A549 (cell line): ENCODE measurements at regions not wholly inside any gene's neighbourhood (a gene's known extent, or its start where the extent isn't known, plus 50 kb on each side); places are given as distances from the start of the nearest gene placed in this dataset.

ENCODE experiments used
- ATAC-seq, 2 experiments: fragments of 200-7000 bp in 1 of 2; fragments of >200 bp in 1 of 2; cut with Nextera tagmentation in 1 of 2; cut with Tn5 transposase in 1 of 2; 3 replicates each; pipeline versions ENCODE4 v1.8.0 to v1.9.1; 2018 to 2020; ENCODE audit warnings: mild to moderate bottlenecking in 1 of 2, moderate library complexity in 1 of 2
- CTCF ChIA-PET: fragments of 300-600 bp; sonication (Branson Sonifier 250); formaldehyde crosslinking; extraction: SDS; loops from one replicate; lab custom pipeline; 2021; ENCODE audit warnings: antibody characterized with exemption, inconsistent platforms; lab: Yijun Ruan, JAX
- POLR2A ChIA-PET: fragments of 350-600 bp; formaldehyde crosslinking; extraction: SDS; loops from one replicate; lab custom pipeline; 2021; ENCODE audit warnings: antibody characterized with exemption, inconsistent platforms; lab: Yijun Ruan, JAX
- DNase-seq, 2 experiments: peaks; one replicate each; pipeline versions ENCODE4 v3.0.0 to v3.0.0-alpha.2; 2011 to 2016; ENCODE audit warnings: low read depth in 1 of 2, low spot score in 1 of 2
- FAIRE-seq: peaks from 2 replicates; lab custom pipeline; 2011; peaks lifted over from hg19 to GRCh38; lab: Jason Lieb, UNC
- H3K27ac ChIP-seq, 2 experiments: fragments of >200 bp; sonication (Bioruptor Twin); formaldehyde crosslinking; 3 replicates each; pipeline ENCODE4 v1.5.1; 2016 to 2017
- H3K4me1 ChIP-seq: fragments of >200 bp; sonication (Bioruptor Twin); formaldehyde crosslinking; 3 replicates; pipeline ENCODE4 v1.6.1; 2016
- H3K4me2 ChIP-seq: fragments of >200 bp; sonication (Bioruptor Twin); formaldehyde crosslinking; 3 replicates; pipeline ENCODE4 v1.6.1; 2016
- H3K4me3 ChIP-seq: fragments of >200 bp; sonication (Bioruptor Twin); formaldehyde crosslinking; 3 replicates; pipeline ENCODE4 v1.5.1; 2016
- H3K9me3 ChIP-seq: fragments of >200 bp; sonication (Bioruptor Twin); formaldehyde crosslinking; 3 replicates; pipeline ENCODE4 v1.6.1; 2016
- CBX2 ChIP-seq: fragments of 200-600 bp; sonication (generic); IDR thresholded peaks from 2 replicates; pipeline ENCODE4 v1.6.1; 2016; ENCODE audit warnings: low read depth, mild to moderate bottlenecking, borderline replicate concordance
- CBX8 ChIP-seq: fragments of 200-600 bp; sonication (generic); IDR thresholded peaks from 2 replicates; pipeline ENCODE4 v1.6.1; 2016
- CEBPB ChIP-seq, 2 experiments: fragments of >200 bp in 1 of 2; sonication (Bioruptor Twin) in 1 of 2; formaldehyde crosslinking in 1 of 2; IDR thresholded peaks; 2 replicates each; pipeline ENCODE4 v1.6.1; 2012 to 2016
- EHF ChIP-seq: fragments of 250-450 bp; sonication (Bioruptor Pico); IDR thresholded peaks from 2 replicates; pipeline ENCODE4 v1.5.0; 2020; ENCODE audit warnings: mild to moderate bottlenecking
- ESRRA ChIP-seq: fragments of 150-350 bp; IDR thresholded peaks from 2 replicates; pipeline ENCODE4 v1.6.1; 2014; ENCODE audit warnings: mild to moderate bottlenecking, low read length, borderline replicate concordance
- FOSB ChIP-seq: fragments of 250-450 bp; sonication (Bioruptor Pico); IDR thresholded peaks from 2 replicates; pipeline ENCODE4 v1.5.0; 2020; ENCODE audit warnings: mild to moderate bottlenecking, moderate library complexity
- HDAC2 ChIP-seq: fragments of 200-600 bp; sonication (generic); IDR thresholded peaks from 2 replicates; pipeline ENCODE4 v1.6.1; 2016
- HES2 ChIP-seq: fragments of >200 bp; sonication (Bioruptor Twin); formaldehyde crosslinking; IDR thresholded peaks from 2 replicates; pipeline ENCODE4 v1.6.1; 2016
- HEYL ChIP-seq: fragments of 250-450 bp; sonication (Bioruptor Pico); IDR thresholded peaks from 2 replicates; pipeline ENCODE4 v1.8.0; 2021; ENCODE audit warnings: mild to moderate bottlenecking, moderate library complexity
- HOXB13 ChIP-seq: fragments of 250-450 bp; sonication (Bioruptor Pico); IDR thresholded peaks from 2 replicates; pipeline ENCODE4 v1.5.0; 2020; ENCODE audit warnings: low read depth, mild to moderate bottlenecking, moderate library complexity
- JUN ChIP-seq, 2 experiments: fragments of >200 bp; sonication (Bioruptor Twin); formaldehyde crosslinking; IDR thresholded peaks; 2 replicates in 1 of 2; 3 replicates in 1 of 2; pipeline ENCODE4 v1.6.1; 2016 to 2017
- JUNB ChIP-seq: fragments of >200 bp; sonication (Bioruptor Twin); formaldehyde crosslinking; IDR thresholded peaks from 2 replicates; pipeline ENCODE4 v1.6.1; 2016
- MAZ ChIP-seq: fragments of 150-350 bp; IDR thresholded peaks from 2 replicates; pipeline ENCODE4 v1.6.1; 2014; ENCODE audit warnings: antibody characterized with exemption, low read depth, low read length, borderline replicate concordance
- MYC ChIP-seq: IDR thresholded peaks from 2 replicates; pipeline ENCODE4 v1.6.1; 2012; ENCODE audit warnings: mild to moderate bottlenecking, inconsistent platforms, low read length, improper control_type of control experiment, borderline replicate concordance
- NFE2L2 ChIP-seq: fragments of 150-350 bp; conservative IDR thresholded peaks from 2 replicates; pipeline ENCODE4 v1.6.1; 2014; ENCODE audit warnings: low read length
- NPAS2 ChIP-seq: fragments of 250-450 bp; sonication (Bioruptor Pico); IDR thresholded peaks from 2 replicates; pipeline ENCODE4 v1.8.0; 2022; ENCODE audit warnings: mild to moderate bottlenecking, moderate library complexity, borderline replicate concordance
- TFCP2L1 ChIP-seq: fragments of 250-450 bp; sonication (Bioruptor Pico); IDR thresholded peaks from 2 replicates; pipeline ENCODE4 v1.5.0; 2021; ENCODE audit warnings: mild to moderate bottlenecking
- TP53 ChIP-seq: fragments of 250-450 bp; sonication (Bioruptor Pico); IDR thresholded peaks from 2 replicates; pipeline ENCODE4 v1.5.0; 2021; ENCODE audit warnings: mild to moderate bottlenecking, moderate library complexity
- ZC3H11A ChIP-seq: fragments of 450-650 bp; IDR thresholded peaks from 2 replicates; pipeline ENCODE4 v1.6.1; 2014; ENCODE audit warnings: antibody characterized with exemption, mild to moderate bottlenecking
- ZFP36 ChIP-seq: fragments of 450-650 bp; IDR thresholded peaks from 2 replicates; pipeline ENCODE4 v1.6.1; 2014; ENCODE audit warnings: borderline replicate concordance; ENCODE audit not compliant: partially characterized antibody
- ZNF302 ChIP-seq: fragments of 250-450 bp; sonication (Bioruptor Pico); IDR thresholded peaks from 2 replicates; pipeline ENCODE4 v1.9.0; 2021; ENCODE audit warnings: inconsistent platforms, mild to moderate bottlenecking, moderate library complexity
- ZSCAN20 ChIP-seq: fragments of 250-450 bp; sonication (Bioruptor Pico); IDR thresholded peaks from 2 replicates; pipeline ENCODE4 v1.8.0; 2022; ENCODE audit warnings: mild to moderate bottlenecking, moderate library complexity
- WGBS: methylation state at CpG from one replicate; pipeline ENCODE4 v1.1.6; 2017; ENCODE audit errors: missing lambda C conversion rate; 5-methylcytosine and 5-hydroxymethylcytosine counted together
- TF ChIP-seq, protein P1 (sequence below): fragments of 200-600 bp; sonication (generic); IDR thresholded peaks from 2 replicates; pipeline ENCODE4 v1.6.1; 2016; ENCODE audit warnings: antibody characterized with exemption, mild to moderate bottlenecking, moderate library complexity
- TF ChIP-seq, protein P2 (sequence below): fragments of >200 bp; sonication (Bioruptor Twin); formaldehyde crosslinking; IDR thresholded peaks from 3 replicates; pipeline ENCODE4 v1.6.1; 2016
- TF ChIP-seq, protein P3 (sequence below): fragments of 250-450 bp; sonication (Bioruptor Pico); IDR thresholded peaks from 2 replicates; pipeline ENCODE4 v1.5.0; 2020; ENCODE audit warnings: low read depth, mild to moderate bottlenecking, moderate library complexity
- TF ChIP-seq, protein P4 (sequence below): IDR thresholded peaks from 2 replicates; pipeline ENCODE4 v1.6.1; 2012

GRCh38 chr5:13143214-13143613, 801.3 kb downstream of the DNAH5 start:
- ATAC-seq (no peak), FAIRE-seq (no peak), DNase-seq (no peak)
- ChIA-PET CTCF (no interaction called here), POLR2A (no interaction called here)
- H3K27ac ChIP-seq: no peak overlapping the region
- no peaks in the 10 kb centered on the region for H3K4me1 ChIP-seq
- H3K4me3 ChIP-seq: no peak overlapping the region
- H3K9me3 ChIP-seq: no peaks in the 10 kb centered on the region
- no peak for TF ChIP-seq ZSCAN20 (CRISPR knock-in tag)
- no peak for TF ChIP-seq JUNB
- no peak for TF ChIP-seq CEBPB (IDR thresholded peaks at IDR 0.05)
- no peak for TF ChIP-seq NPAS2 (CRISPR knock-in tag)
- TF ChIP-seq FOSB (CRISPR knock-in tag): no peak
- no peak for TF ChIP-seq ZNF302 (CRISPR knock-in tag)
- TF ChIP-seq HDAC2: no peak
- TF ChIP-seq, protein P1, sequence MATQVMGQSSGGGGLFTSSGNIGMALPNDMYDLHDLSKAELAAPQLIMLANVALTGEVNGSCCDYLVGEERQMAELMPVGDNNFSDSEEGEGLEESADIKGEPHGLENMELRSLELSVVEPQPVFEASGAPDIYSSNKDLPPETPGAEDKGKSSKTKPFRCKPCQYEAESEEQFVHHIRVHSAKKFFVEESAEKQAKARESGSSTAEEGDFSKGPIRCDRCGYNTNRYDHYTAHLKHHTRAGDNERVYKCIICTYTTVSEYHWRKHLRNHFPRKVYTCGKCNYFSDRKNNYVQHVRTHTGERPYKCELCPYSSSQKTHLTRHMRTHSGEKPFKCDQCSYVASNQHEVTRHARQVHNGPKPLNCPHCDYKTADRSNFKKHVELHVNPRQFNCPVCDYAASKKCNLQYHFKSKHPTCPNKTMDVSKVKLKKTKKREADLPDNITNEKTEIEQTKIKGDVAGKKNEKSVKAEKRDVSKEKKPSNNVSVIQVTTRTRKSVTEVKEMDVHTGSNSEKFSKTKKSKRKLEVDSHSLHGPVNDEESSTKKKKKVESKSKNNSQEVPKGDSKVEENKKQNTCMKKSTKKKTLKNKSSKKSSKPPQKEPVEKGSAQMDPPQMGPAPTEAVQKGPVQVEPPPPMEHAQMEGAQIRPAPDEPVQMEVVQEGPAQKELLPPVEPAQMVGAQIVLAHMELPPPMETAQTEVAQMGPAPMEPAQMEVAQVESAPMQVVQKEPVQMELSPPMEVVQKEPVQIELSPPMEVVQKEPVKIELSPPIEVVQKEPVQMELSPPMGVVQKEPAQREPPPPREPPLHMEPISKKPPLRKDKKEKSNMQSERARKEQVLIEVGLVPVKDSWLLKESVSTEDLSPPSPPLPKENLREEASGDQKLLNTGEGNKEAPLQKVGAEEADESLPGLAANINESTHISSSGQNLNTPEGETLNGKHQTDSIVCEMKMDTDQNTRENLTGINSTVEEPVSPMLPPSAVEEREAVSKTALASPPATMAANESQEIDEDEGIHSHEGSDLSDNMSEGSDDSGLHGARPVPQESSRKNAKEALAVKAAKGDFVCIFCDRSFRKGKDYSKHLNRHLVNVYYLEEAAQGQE: no peak
- TF ChIP-seq NFE2L2: no peak
- no peak for TF ChIP-seq EHF (CRISPR knock-in tag)
- TF ChIP-seq CBX8: no peak
- TF ChIP-seq ZFP36: no peak
- TF ChIP-seq, protein P2, sequence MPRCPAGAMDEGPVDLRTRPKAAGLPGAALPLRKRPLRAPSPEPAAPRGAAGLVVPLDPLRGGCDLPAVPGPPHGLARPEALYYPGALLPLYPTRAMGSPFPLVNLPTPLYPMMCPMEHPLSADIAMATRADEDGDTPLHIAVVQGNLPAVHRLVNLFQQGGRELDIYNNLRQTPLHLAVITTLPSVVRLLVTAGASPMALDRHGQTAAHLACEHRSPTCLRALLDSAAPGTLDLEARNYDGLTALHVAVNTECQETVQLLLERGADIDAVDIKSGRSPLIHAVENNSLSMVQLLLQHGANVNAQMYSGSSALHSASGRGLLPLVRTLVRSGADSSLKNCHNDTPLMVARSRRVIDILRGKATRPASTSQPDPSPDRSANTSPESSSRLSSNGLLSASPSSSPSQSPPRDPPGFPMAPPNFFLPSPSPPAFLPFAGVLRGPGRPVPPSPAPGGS: no peak
- no peak for TF ChIP-seq ESRRA
- H3K4me2 ChIP-seq: no peak overlapping the region

- H3K9me3 ChIP-seq: no peaks in the 10 kb centered on the region
- H3K4me1 ChIP-seq: no peaks in the 10 kb centered on the region
- ATAC-seq (no peak), FAIRE-seq (no peak), DNase-seq (no peak)
- 12% methylated on average over 2 of the region's 2 CpGs for WGBS
- H3K4me3 ChIP-seq: no peak overlapping the region
- no peak overlapping the region for H3K4me2 ChIP-seq
- TF ChIP-seq MAZ (no peak), TFCP2L1 (CRISPR knock-in tag) (no peak), TP53 (CRISPR knock-in tag) (no peak)
- TF ChIP-seq, all 56 proteins: peak for 0
- no peak overlapping the region for H3K27ac ChIP-seq
- ChIA-PET POLR2A (no interaction called here), CTCF (no interaction called here)
Observed at GRCh38 chr5:13133951-13134350, 810.5 kb downstream of the DNAH5 start.

DNA sequence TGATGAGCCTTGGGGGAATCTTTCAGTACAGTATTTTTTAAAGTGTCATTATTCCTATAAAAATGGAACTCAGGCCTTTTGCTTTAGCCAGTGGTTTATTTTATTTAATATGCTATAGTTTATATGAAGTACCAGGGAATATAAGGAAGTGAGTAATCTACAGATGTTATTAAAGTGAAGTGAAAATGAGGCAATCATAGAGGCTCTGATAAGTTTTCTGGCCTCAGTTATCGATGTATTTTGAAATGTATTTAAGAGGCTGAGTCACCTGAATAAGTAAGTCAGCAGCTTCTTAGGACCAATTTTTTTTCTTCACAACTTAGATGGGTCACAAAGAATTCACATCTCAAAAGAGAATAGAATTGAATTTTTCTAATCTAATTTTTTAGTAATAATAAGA, 829.0 kb downstream of the DNAH5 start:
- 3% methylated on average over 1 of the region's 1 CpG for WGBS

More for the DNA sequence above, 829.0 kb downstream of the DNAH5 start:
- Histone ChIP-seq H3K9me3 (no peaks in the 10 kb centered on the region), H3K27ac (no peak overlapping the region), H3K4me1 (no peaks in the 10 kb centered on the region), H3K4me3 (no peak overlapping the region), H3K4me2 (no peak overlapping the region)
- TF ChIP-seq HDAC2: no peak
- no peak for TF ChIP-seq HES2
- TF ChIP-seq, protein P3, sequence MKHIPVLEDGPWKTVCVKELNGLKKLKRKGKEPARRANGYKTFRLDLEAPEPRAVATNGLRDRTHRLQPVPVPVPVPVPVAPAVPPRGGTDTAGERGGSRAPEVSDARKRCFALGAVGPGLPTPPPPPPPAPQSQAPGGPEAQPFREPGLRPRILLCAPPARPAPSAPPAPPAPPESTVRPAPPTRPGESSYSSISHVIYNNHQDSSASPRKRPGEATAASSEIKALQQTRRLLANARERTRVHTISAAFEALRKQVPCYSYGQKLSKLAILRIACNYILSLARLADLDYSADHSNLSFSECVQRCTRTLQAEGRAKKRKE (CRISPR knock-in tag): no peak
- TF ChIP-seq CBX2: no peak
- TF ChIP-seq ESRRA: no peak
- TF ChIP-seq TP53 (CRISPR knock-in tag): no peak
- TF ChIP-seq CEBPB (IDR thresholded peaks at IDR 0.05): no peak
- no peak for TF ChIP-seq MAZ
- TF ChIP-seq, protein P4, sequence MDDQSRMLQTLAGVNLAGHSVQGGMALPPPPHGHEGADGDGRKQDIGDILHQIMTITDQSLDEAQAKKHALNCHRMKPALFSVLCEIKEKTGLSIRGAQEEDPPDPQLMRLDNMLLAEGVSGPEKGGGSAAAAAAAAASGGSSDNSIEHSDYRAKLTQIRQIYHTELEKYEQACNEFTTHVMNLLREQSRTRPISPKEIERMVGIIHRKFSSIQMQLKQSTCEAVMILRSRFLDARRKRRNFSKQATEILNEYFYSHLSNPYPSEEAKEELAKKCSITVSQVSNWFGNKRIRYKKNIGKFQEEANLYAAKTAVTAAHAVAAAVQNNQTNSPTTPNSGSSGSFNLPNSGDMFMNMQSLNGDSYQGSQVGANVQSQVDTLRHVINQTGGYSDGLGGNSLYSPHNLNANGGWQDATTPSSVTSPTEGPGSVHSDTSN: no peak
- no peak for TF ChIP-seq JUN (IDR thresholded peaks at IDR 0.05)
- no peak for TF ChIP-seq ZC3H11A
- no peak for TF ChIP-seq HOXB13 (CRISPR knock-in tag)
- TF ChIP-seq MYC: no peak
- TF ChIP-seq FOSB (CRISPR knock-in tag): no peak
- TF ChIP-seq HEYL (CRISPR knock-in tag): no peak
- TF ChIP-seq NFE2L2: no peak
- TF ChIP-seq NPAS2 (CRISPR knock-in tag): no peak
- FAIRE-seq (no peak), DNase-seq (no peak), ATAC-seq (no peak)
- CTCF ChIA-PET: no interaction called here
- POLR2A ChIA-PET: no interaction called here
